Neural cell (in vitro differentiated cells): ENCODE measurements at regions not wholly inside any gene's neighbourhood (a gene's known extent, or its start where the extent isn't known, plus 50 kb on each side); places are given as distances from the start of the nearest gene placed in this dataset.

Experiments
- CTCF ChIP-seq: fragments of 450-650 bp; IDR thresholded peaks from 2 replicates; pipeline ENCODE4 v1.5.1; 2014; ENCODE audit warnings: antibody characterized with exemption, mild to moderate bottlenecking, moderate library complexity; ENCODE audit not compliant: poor library complexity, severe bottlenecking
- EZH2 ChIP-seq: fragments of 200-600, 300-800 bp; shearing (Covaris generic), sonication (generic); IDR thresholded peaks from 2 replicates; pipeline ENCODE4 v1.6.1; 2014; ENCODE audit warnings: antibody characterized with exemption, low read length, borderline replicate concordance, mild to moderate bottlenecking; ENCODE audit not compliant: insufficient read depth, poor library complexity, severe bottlenecking
- POLR2AphosphoS5 ChIP-seq: IDR thresholded peaks from 2 replicates; pipeline ENCODE4 v1.6.1; 2012
- REST ChIP-seq: IDR thresholded peaks from 2 replicates; pipeline ENCODE4 v1.6.1; 2012; ENCODE audit warnings: borderline replicate concordance
- TAF1 ChIP-seq: IDR thresholded peaks from 2 replicates; pipeline ENCODE4 v1.6.1; 2012; ENCODE audit warnings: low read depth

- no peak for TF ChIP-seq CTCF
- TF ChIP-seq EZH2, result no peak
- TF ChIP-seq REST, result no peak
- TF ChIP-seq POLR2AphosphoS5, result no peak
- TF ChIP-seq TAF1, result no peak
Observed at GRCh38 chr22:48553694-48554308, 1273.9 kb downstream of the BRD1 start.
